Ovary (tissue), 3 donors: ENCODE measurements at regions not wholly inside any gene's neighbourhood (a gene's known extent, or its start where the extent isn't known, plus 50 kb on each side); places are given as distances from the start of the nearest gene placed in this dataset.

Experiments
- POLR2A ChIP-seq: fragments of 450-650 bp; IDR thresholded peaks from one replicate; pipeline ENCODE4 v1.6.1; 2017; ENCODE audit warnings: antibody characterized with exemption, mild to moderate bottlenecking, moderate library complexity
- TF ChIP-seq, protein P1 (sequence below), 3 donors: fragments of 450-650 bp in 2 of 3; fragments of 200-600 bp in 1 of 3; IDR thresholded peaks; one replicate each; pipeline versions ENCODE4 v1.5.1 to v1.8.0; 2016 to 2022; ENCODE audit warnings: antibody characterized with exemption in 3 of 3, mild to moderate bottlenecking in 1 of 3
- donor health status: DM: no; HTN: no; CAD: no.

DNA sequence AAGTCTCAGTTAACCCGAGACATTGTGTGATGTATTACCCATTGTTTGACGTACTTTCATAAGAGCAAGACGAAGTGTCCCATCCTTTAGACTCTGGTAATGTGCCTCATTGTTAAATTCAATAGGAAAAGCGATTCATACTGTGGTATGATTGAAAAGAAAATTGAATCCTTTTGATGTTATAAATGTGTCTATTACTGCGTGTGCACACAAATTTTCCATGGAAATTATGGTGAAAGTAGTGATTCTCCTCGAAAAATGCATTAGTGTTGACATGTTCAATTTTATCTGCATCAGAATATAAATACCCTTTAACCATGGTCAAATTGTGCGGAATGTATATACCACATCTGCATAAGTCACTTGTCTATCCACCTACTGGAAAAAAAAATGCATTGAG lies 386.8 kb downstream of the INSC start:
- TF ChIP-seq, protein P1, sequence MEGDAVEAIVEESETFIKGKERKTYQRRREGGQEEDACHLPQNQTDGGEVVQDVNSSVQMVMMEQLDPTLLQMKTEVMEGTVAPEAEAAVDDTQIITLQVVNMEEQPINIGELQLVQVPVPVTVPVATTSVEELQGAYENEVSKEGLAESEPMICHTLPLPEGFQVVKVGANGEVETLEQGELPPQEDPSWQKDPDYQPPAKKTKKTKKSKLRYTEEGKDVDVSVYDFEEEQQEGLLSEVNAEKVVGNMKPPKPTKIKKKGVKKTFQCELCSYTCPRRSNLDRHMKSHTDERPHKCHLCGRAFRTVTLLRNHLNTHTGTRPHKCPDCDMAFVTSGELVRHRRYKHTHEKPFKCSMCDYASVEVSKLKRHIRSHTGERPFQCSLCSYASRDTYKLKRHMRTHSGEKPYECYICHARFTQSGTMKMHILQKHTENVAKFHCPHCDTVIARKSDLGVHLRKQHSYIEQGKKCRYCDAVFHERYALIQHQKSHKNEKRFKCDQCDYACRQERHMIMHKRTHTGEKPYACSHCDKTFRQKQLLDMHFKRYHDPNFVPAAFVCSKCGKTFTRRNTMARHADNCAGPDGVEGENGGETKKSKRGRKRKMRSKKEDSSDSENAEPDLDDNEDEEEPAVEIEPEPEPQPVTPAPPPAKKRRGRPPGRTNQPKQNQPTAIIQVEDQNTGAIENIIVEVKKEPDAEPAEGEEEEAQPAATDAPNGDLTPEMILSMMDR (IDR thresholded peaks at IDR 0.05), result no peak
- no peak for TF ChIP-seq POLR2A
